ENCODE measurements at regions not wholly inside any gene's neighbourhood (a gene's known extent, or its start where the extent isn't known, plus 50 kb on each side); places are given as distances from the start of the nearest gene placed in this dataset.

GRCh38 chr16:17977260-17977659, 359.3 kb downstream of the NPIPA8 start:
- no peaks in the 10 kb centered on the region for H4K20me1 ChIP-seq (ENCODE audit: insufficient read depth, low read length)
- H3K4me3 ChIP-seq (ENCODE audit: low read length): no peak overlapping the region
- TF ChIP-seq EZH2phosphoT487 (IDR thresholded peaks at IDR 0.05; ENCODE audit: low read length) (no peak), CTCF (IDR thresholded peaks at IDR 0.05; ENCODE audit: low read length) (no peak), EZH2 (optimal IDR thresholded peaks at IDR 0.05; ENCODE audit: low read depth, low read length) (no peak)
- no peak for DNase-seq
- H2AFZ ChIP-seq (ENCODE audit: low read length): no peak overlapping the region
- H3K36me3 ChIP-seq (replicated peaks; ENCODE audit: insufficient read depth, low read length): no peaks in the 10 kb centered on the region
- H3K27me3 ChIP-seq (replicated peaks; ENCODE audit: insufficient read depth, low read length): no peaks in the 10 kb centered on the region
- no peaks in the 10 kb centered on the region for H3F3A ChIP-seq (ENCODE audit: insufficient read depth, low read length)
- H3K4me1 ChIP-seq (ENCODE audit: low read length): no peaks in the 10 kb centered on the region
- no peaks in the 10 kb centered on the region for H3K9me2 ChIP-seq (replicated peaks; ENCODE audit: insufficient read depth, low read length)
- no peak overlapping the region for H3K4me2 ChIP-seq (ENCODE audit: low read depth, low read length)
- no peak overlapping the region for H3K9ac ChIP-seq (ENCODE audit: low read length)
- no peaks in the 10 kb centered on the region for H3K9me3 ChIP-seq (replicated peaks; ENCODE audit: insufficient read depth, low read length)
- no peak overlapping the region for H3K27ac ChIP-seq (ENCODE audit: low read length)
- no peaks in the 10 kb centered on the region for H3K79me2 ChIP-seq (ENCODE audit: low read length)

- no peak overlapping the region for H3K27ac ChIP-seq (ENCODE audit: low read length)
- H3K9me3 ChIP-seq (replicated peaks; ENCODE audit: insufficient read depth, low read length): no peaks in the 10 kb centered on the region
- no peak for TF ChIP-seq CTCF (IDR thresholded peaks at IDR 0.05; ENCODE audit: low read length)
- TF ChIP-seq EZH2phosphoT487 (IDR thresholded peaks at IDR 0.05; ENCODE audit: low read length): no peak
- no peak for TF ChIP-seq EZH2 (optimal IDR thresholded peaks at IDR 0.05; ENCODE audit: low read depth, low read length)
- no peaks in the 10 kb centered on the region for H3K79me2 ChIP-seq (ENCODE audit: low read length)
- no peaks in the 10 kb centered on the region for H3K4me1 ChIP-seq (ENCODE audit: low read length)
- H3K9ac ChIP-seq (ENCODE audit: low read length): no peak overlapping the region
- no peak overlapping the region for H3K4me2 ChIP-seq (ENCODE audit: low read depth, low read length)
- H3K4me3 ChIP-seq (ENCODE audit: low read length): no peak overlapping the region
- no peaks in the 10 kb centered on the region for H4K20me1 ChIP-seq (ENCODE audit: insufficient read depth, low read length)
- no peaks in the 10 kb centered on the region for H3K27me3 ChIP-seq (replicated peaks; ENCODE audit: insufficient read depth, low read length)
- no peaks in the 10 kb centered on the region for H3K9me2 ChIP-seq (replicated peaks; ENCODE audit: insufficient read depth, low read length)
- no peaks in the 10 kb centered on the region for H3F3A ChIP-seq (ENCODE audit: insufficient read depth, low read length)
- H2AFZ ChIP-seq (ENCODE audit: low read length): no peak overlapping the region
- DNase-seq: no peak
- no peaks in the 10 kb centered on the region for H3K36me3 ChIP-seq (replicated peaks; ENCODE audit: insufficient read depth, low read length)
Observed at GRCh38 chr16:17972460-17972943, 364.0 kb downstream of the NPIPA8 start.

- H4K20me1 ChIP-seq (ENCODE audit: insufficient read depth, low read length): no peaks in the 10 kb centered on the region
- no peak overlapping the region for H3K27ac ChIP-seq (ENCODE audit: low read length)
- TF ChIP-seq EZH2phosphoT487 (IDR thresholded peaks at IDR 0.05; ENCODE audit: low read length) (no peak), CTCF (IDR thresholded peaks at IDR 0.05; ENCODE audit: low read length) (no peak), EZH2 (optimal IDR thresholded peaks at IDR 0.05; ENCODE audit: low read depth, low read length) (no peak)
- H2AFZ ChIP-seq (ENCODE audit: low read length): no peak overlapping the region
- no peaks in the 10 kb centered on the region for H3F3A ChIP-seq (ENCODE audit: insufficient read depth, low read length)
- no peaks in the 10 kb centered on the region for H3K9me2 ChIP-seq (replicated peaks; ENCODE audit: insufficient read depth, low read length)
- H3K36me3 ChIP-seq (replicated peaks; ENCODE audit: insufficient read depth, low read length): no peaks in the 10 kb centered on the region
- no peaks in the 10 kb centered on the region for H3K4me1 ChIP-seq (ENCODE audit: low read length)
- no peaks in the 10 kb centered on the region for H3K79me2 ChIP-seq (ENCODE audit: low read length)
- H3K9me3 ChIP-seq (replicated peaks; ENCODE audit: insufficient read depth, low read length): no peaks in the 10 kb centered on the region
- no peak overlapping the region for H3K4me3 ChIP-seq (ENCODE audit: low read length)
- no peak for DNase-seq
- H3K27me3 ChIP-seq (replicated peaks; ENCODE audit: insufficient read depth, low read length): no peaks in the 10 kb centered on the region
- no peak overlapping the region for H3K4me2 ChIP-seq (ENCODE audit: low read depth, low read length)
- no peak overlapping the region for H3K9ac ChIP-seq (ENCODE audit: low read length)
Observed at GRCh38 chr16:17970816-17971331, 365.7 kb downstream of the NPIPA8 start.

All from MM.1S (cell line).